Right lobe of liver (tissue), 6 donors: ENCODE measurements at regions not wholly inside any gene's neighbourhood (a gene's known extent, or its start where the extent isn't known, plus 50 kb on each side); places are given as distances from the start of the nearest gene placed in this dataset.
"Not testable (repeated sequence)": the region's sequence is repeated elsewhere in the genome, so short reads cannot be mapped to it uniquely, and the experiment has no call there.

Source experiments
- ATAC-seq, 4 donors: fragments of 200-7000 bp; cut with Tn5 transposase; one replicate each; pipeline ENCODE4 v1.9.1; 2020; ENCODE audit warnings: mild to moderate bottlenecking in 4 of 4, moderate library complexity in 4 of 4
- DNase-seq, 3 donors: peaks; one replicate each; pipeline ENCODE4 v3.0.0-alpha.2; 2020
- H3K27ac ChIP-seq, 3 donors: fragments of 200-600 bp; one replicate each; pipeline ENCODE4 v1.8.0; 2022
- H3K27me3 ChIP-seq, 2 donors: fragments of 200-600 bp; one replicate each; pipeline ENCODE4 v1.8.0; 2022
- H3K36me3 ChIP-seq, 4 donors: fragments of 200-600 bp; sonication (generic) in 1 of 4; one replicate each; pipeline versions ENCODE4 v1.5.1 to v1.8.0; 2017 to 2022; ENCODE audit warnings: control low read depth in 1 of 4
- H3K4me1 ChIP-seq, 4 donors: fragments of 200-600 bp; sonication (generic) in 1 of 4; one replicate each; pipeline versions ENCODE4 v1.5.1 to v1.8.0; 2017 to 2022; ENCODE audit warnings: control low read depth in 1 of 4
- H3K4me3 ChIP-seq, 3 donors: fragments of 200-600 bp; one replicate each; pipeline ENCODE4 v1.8.0; 2022
- H3K9me3 ChIP-seq, 4 donors: fragments of 200-600 bp; sonication (generic) in 1 of 4; one replicate each; pipeline versions ENCODE4 v1.5.1 to v1.8.0; 2017 to 2022; ENCODE audit warnings: control low read depth in 1 of 4
- POLR2A ChIP-seq: fragments of 450-650 bp; IDR thresholded peaks from one replicate; pipeline ENCODE4 v1.6.1; 2017; ENCODE audit warnings: antibody characterized with exemption, mild to moderate bottlenecking
- WGBS: methylation state at CpG from one replicate; pipeline ENCODE4 v1.1.6; 2018; ENCODE audit warnings: low coverage, low lambda C conversion rate; ENCODE audit not compliant: insufficient coverage; ENCODE audit errors: missing lambda C conversion rate; 5-methylcytosine and 5-hydroxymethylcytosine counted together
- intact Hi-C, 2 donors: fragments of 100-400 bp; cut with DNase I; formaldehyde crosslinking; loops; one replicate each; pipeline versions ENCODE4 v1.11.2 to v1.14.1; 2022
- TF ChIP-seq, protein P1 (sequence below), 4 donors: fragments of 200-600 bp in 3 of 4; fragments of 450-650 bp in 1 of 4; IDR thresholded peaks; one replicate each; pipeline versions ENCODE4 v1.5.1 to v1.8.0; 2016 to 2022; ENCODE audit warnings: antibody characterized with exemption in 4 of 4, mild to moderate bottlenecking in 2 of 4
- donor health status: DM: no; HTN: yes; CAD: no.
- donor health status: DM: no; HTN: no; CAD: no.
- donor health status: DM: no; HTN: no; CAD: no.
- donor health status: DM: no; HTN: yes; CAD: no.
- donor health status: DM: no; HTN: yes; CAD: no.

DNA sequence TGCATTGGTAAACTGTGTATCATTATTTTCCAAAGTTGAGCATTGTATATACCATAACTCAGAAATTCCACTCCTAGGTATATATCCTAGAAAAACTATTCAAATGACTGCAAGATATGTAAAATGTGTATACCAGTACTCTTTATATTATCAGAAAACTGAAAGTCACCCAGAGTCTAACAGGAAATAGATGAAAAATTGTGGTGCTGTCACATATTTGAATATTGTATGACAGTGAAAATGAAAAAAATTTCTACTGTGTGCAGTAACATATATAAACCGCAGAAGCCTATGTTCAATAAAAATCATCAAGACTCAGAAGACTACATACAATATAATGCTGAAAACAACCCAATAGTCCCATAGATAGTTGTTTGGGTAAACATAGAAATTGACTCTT lies 74.4 kb upstream of the LYPLAL1 start:
- ATAC-seq (no peak), DNase-seq (no peak)
- no peaks in the 10 kb centered on the region for H3K36me3 ChIP-seq
- TF ChIP-seq, protein P1, sequence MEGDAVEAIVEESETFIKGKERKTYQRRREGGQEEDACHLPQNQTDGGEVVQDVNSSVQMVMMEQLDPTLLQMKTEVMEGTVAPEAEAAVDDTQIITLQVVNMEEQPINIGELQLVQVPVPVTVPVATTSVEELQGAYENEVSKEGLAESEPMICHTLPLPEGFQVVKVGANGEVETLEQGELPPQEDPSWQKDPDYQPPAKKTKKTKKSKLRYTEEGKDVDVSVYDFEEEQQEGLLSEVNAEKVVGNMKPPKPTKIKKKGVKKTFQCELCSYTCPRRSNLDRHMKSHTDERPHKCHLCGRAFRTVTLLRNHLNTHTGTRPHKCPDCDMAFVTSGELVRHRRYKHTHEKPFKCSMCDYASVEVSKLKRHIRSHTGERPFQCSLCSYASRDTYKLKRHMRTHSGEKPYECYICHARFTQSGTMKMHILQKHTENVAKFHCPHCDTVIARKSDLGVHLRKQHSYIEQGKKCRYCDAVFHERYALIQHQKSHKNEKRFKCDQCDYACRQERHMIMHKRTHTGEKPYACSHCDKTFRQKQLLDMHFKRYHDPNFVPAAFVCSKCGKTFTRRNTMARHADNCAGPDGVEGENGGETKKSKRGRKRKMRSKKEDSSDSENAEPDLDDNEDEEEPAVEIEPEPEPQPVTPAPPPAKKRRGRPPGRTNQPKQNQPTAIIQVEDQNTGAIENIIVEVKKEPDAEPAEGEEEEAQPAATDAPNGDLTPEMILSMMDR (IDR thresholded peaks at IDR 0.05), result no peak
- no peak for TF ChIP-seq POLR2A
- no peak overlapping the region for H3K4me3 ChIP-seq
- H3K9me3 ChIP-seq, result no peaks in the 10 kb centered on the region
- H3K4me1 ChIP-seq, result no peaks in the 10 kb centered on the region
- H3K27me3 ChIP-seq, result no peaks in the 10 kb centered on the region
- no peak overlapping the region for H3K27ac ChIP-seq
- 85% methylated on average over 1 of the region's 1 CpG for WGBS
- intact Hi-C loops, result no loop called here

DNA sequence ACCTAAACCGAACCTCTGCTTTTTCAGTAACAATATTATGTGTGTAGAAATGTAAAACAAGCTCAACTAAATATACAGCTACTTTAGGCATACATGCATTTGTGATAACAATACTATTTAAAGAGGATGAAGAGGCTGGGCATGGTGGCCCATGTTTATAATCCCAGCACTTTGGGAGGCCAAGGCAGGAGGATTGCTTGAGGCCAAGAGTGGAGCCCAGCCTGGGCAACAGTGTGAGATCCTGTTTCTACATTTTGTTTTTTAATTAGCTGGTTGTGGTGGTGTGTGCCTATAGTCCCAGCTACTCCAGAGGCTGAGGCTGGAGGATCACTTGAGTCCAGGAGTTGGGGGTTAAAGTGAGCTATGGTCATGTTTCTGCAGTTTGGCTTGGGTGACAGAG lies 73.6 kb upstream of the LYPLAL1 start:
- TF ChIP-seq, protein P1 (IDR thresholded peaks at IDR 0.05), result no peak
- no peak for TF ChIP-seq POLR2A
- H3K9me3 ChIP-seq, result no peaks in the 10 kb centered on the region
- intact Hi-C loops, result no loop called here
- no peak overlapping the region for H3K27ac ChIP-seq
- H3K36me3 ChIP-seq, result no peaks in the 10 kb centered on the region
- H3K4me1 ChIP-seq, result no peaks in the 10 kb centered on the region
- WGBS, result 26% methylated on average over 1 of the region's 1 CpG
- DNase-seq (no peak), ATAC-seq (no peak)
- no peak overlapping the region for H3K4me3 ChIP-seq
- no peaks in the 10 kb centered on the region for H3K27me3 ChIP-seq

DNA sequence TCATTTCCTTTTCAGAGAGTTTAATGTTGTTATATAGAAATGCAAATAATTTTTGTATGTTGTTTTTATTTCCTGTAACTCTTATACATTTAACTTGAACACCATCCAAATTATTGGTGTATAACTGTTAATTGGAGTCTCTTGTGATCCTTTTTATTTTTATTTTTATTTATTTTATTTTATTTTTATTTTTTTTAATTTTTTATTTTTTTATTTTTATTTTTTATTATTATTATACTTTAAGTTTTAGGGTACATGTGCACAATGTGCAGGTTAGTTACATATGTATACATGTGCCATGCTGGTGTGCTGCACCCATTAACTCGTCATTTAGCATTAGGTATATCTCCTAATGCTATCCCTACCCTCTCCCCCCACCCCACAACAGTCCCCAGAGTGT lies 71.2 kb upstream of the LYPLAL1 start:
- H3K4me3 ChIP-seq, H3K9me3 ChIP-seq, ATAC-seq, H3K4me1 ChIP-seq, DNase-seq, H3K27ac ChIP-seq, H3K36me3 ChIP-seq, H3K27me3 ChIP-seq, intact Hi-C loops: not testable (repeated sequence)
- WGBS, result 63% methylated on average over 1 of the region's 1 CpG

DNA sequence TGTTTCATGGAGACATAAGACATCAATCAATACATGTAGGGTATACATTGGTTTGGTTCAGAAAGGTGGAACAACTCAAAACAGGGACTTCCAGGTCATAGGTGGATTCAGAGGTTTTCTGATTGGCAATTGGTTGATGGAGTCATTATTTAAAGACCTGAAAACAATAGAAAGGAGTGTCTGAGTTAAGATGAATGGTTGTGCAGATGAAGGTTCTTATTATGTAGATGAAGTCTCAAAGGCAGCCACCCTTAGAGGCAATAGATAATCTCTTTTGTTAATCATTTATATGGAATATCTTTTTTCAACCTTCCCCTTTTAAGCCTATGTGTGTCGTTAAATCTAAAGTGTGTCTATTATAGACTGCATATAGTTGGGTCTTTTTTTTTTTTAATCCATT lies 67.8 kb upstream of the LYPLAL1 start:
- no peak overlapping the region for H3K4me3 ChIP-seq
- no peaks in the 10 kb centered on the region for H3K4me1 ChIP-seq
- 80% methylated on average over 1 of the region's 1 CpG for WGBS
- DNase-seq, result no peak
- H3K27ac ChIP-seq, result no peak overlapping the region
- TF ChIP-seq, protein P1 (IDR thresholded peaks at IDR 0.05), result no peak
- no peak for TF ChIP-seq POLR2A
- intact Hi-C loops, result no loop called here
- no peak for ATAC-seq
- H3K36me3 ChIP-seq, result no peaks in the 10 kb centered on the region
- H3K9me3 ChIP-seq, result no peaks in the 10 kb centered on the region
- no peaks in the 10 kb centered on the region for H3K27me3 ChIP-seq

DNA sequence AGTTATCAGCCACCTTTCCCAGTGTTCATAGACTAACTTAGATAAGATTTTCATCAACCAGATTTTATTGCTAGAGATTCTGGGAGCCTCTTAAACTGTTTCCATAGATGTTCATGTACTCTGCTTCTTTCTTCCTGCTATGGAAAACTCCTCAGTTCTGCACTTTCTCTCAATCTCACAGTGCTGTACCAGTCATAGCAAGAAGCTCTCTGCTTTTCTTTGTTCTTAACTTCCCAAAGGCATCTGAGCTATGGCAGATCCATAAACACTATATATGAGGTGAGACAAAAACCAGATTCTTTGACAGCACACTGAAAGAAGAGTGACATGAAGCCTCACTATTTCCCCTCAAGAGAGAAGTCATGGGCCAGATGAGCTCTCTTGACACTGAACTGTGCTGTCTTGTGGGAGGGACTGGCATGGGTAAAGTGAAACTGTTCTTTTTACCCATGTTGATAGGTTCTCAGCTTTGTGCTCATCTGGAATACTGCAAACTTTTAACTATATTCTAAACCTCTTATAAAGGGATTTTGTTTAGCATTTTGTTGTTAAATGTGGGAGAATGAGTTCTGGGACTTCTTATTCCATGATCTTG lies 64.2 kb upstream of the LYPLAL1 start:
- TF ChIP-seq, protein P1 (IDR thresholded peaks at IDR 0.05), result no peak
- no peak for TF ChIP-seq POLR2A
- no peak for DNase-seq
- H3K4me1 ChIP-seq, result no peaks in the 10 kb centered on the region

More for the DNA sequence above, 64.2 kb upstream of the LYPLAL1 start:
- intact Hi-C loops, result no loop called here
- H3K27me3 ChIP-seq, result no peaks in the 10 kb centered on the region
- H3K36me3 ChIP-seq, result no peaks in the 10 kb centered on the region
- no peaks in the 10 kb centered on the region for H3K9me3 ChIP-seq
- no peak for ATAC-seq
- H3K4me3 ChIP-seq, result no peak overlapping the region
- H3K27ac ChIP-seq, result no peak overlapping the region
